NCI-H524 treated with DMSO at 0.1 percent for 48 hours (cell line): ENCODE measurements at regions not wholly inside any gene's neighbourhood (a gene's known extent, or its start where the extent isn't known, plus 50 kb on each side); places are given as distances from the start of the nearest gene placed in this dataset.
A peak's percentile ranks its signal among the peaks of the same experiment; 100 is the strongest.
"Not testable (repeated sequence)": the region's sequence is repeated elsewhere in the genome, so short reads cannot be mapped to it uniquely, and the experiment has no call there.

Experiments
- DNase-seq: peaks from one replicate; lab custom pipeline; 2025; lab: John Stamatoyannopoulos, UW

GRCh38 chrX:116289592-116289991 is 119.0 kb downstream of the AGTR2 start:
- no peak for DNase-seq

GRCh38 chrX:116290359-116290758 is 119.8 kb downstream of the AGTR2 start:
- no peak for DNase-seq

GRCh38 chrX:116292183-116292582 is 121.6 kb downstream of the AGTR2 start:
- DNase-seq = no peak

- DNase-seq = no peak
Measured at GRCh38 chrX:116298956-116299355, 128.4 kb downstream of the AGTR2 start.

GRCh38 chrX:116306218-116306617 is 130.2 kb upstream of the SLC6A14 start:
- no peak for DNase-seq

- DNase-seq = peak; percentile 76
Measured at GRCh38 chrX:116317409-116317808, 119.0 kb upstream of the SLC6A14 start.

GRCh38 chrX:116318672-116319071 is 117.7 kb upstream of the SLC6A14 start:
- no peak for DNase-seq

GRCh38 chrX:116321711-116322110 is 114.7 kb upstream of the SLC6A14 start:
- no peak for DNase-seq

GRCh38 chrX:116332026-116332425 is 104.4 kb upstream of the SLC6A14 start:
- not testable (repeated sequence) for DNase-seq

GRCh38 chrX:116334797-116335196 is 101.6 kb upstream of the SLC6A14 start:
- DNase-seq = not testable (repeated sequence)

- DNase-seq = no peak
Measured at GRCh38 chrX:116339407-116339806, 97.0 kb upstream of the SLC6A14 start.

GRCh38 chrX:116342903-116343302 is 93.5 kb upstream of the SLC6A14 start:
- no peak for DNase-seq

GRCh38 chrX:116345958-116346357 is 90.4 kb upstream of the SLC6A14 start:
- DNase-seq = no peak

- DNase-seq = no peak
Measured at GRCh38 chrX:116357329-116357728, 79.1 kb upstream of the SLC6A14 start.

- no peak for DNase-seq
Measured at GRCh38 chrX:116378961-116379360, 57.4 kb upstream of the SLC6A14 start.

- no peak for DNase-seq
Measured at GRCh38 chrX:116379854-116380253, 56.6 kb upstream of the SLC6A14 start.

- no peak for DNase-seq
Measured at GRCh38 chrX:116384406-116384954, 51.9 kb upstream of the SLC6A14 start.
